GM18519 (cell line): ENCODE measurements at regions not wholly inside any gene's neighbourhood (a gene's known extent, or its start where the extent isn't known, plus 50 kb on each side); places are given as distances from the start of the nearest gene placed in this dataset.
"Not testable (repeated sequence)": the region's sequence is repeated elsewhere in the genome, so short reads cannot be mapped to it uniquely, and the experiment has no call there.

ENCODE experiments used
- ATAC-seq: cut with Tn5 transposase; IDR thresholded peaks from one replicate; pipeline ENCODE4 v1.9.1; 2021; ENCODE audit warnings: mild to moderate bottlenecking, moderate library complexity; ENCODE audit not compliant: unreplicated experiment, low FRiP score

GRCh38 chr1:241447031-241447644, 72.4 kb downstream of the FH start:
- no peak for ATAC-seq

GRCh38 chr1:241444836-241445235, 74.7 kb downstream of the FH start:
- ATAC-seq = no peak

- no peak for ATAC-seq
Observed at GRCh38 chr1:241443561-241443960, 76.0 kb downstream of the FH start.

- no peak for ATAC-seq
Observed at GRCh38 chr1:241442686-241443085, 76.9 kb downstream of the FH start.

GRCh38 chr1:241440904-241441303, 78.7 kb downstream of the FH start:
- no peak for ATAC-seq

GRCh38 chr1:241438686-241439085, 80.9 kb downstream of the FH start:
- ATAC-seq = not testable (repeated sequence)

- no peak for ATAC-seq
Observed at GRCh38 chr1:241432241-241432640, 75.2 kb upstream of the RGS7 start.

- ATAC-seq = not testable (repeated sequence)
Observed at GRCh38 chr1:241425091-241425490, 68.1 kb upstream of the RGS7 start.

- no peak for ATAC-seq
Observed at GRCh38 chr1:241424480-241424971, 67.5 kb upstream of the RGS7 start.

GRCh38 chr1:241423541-241424479, 66.8 kb upstream of the RGS7 start:
- peak; percentile 96 for ATAC-seq

GRCh38 chr1:241422470-241422869, 65.5 kb upstream of the RGS7 start:
- ATAC-seq = no peak

- no peak for ATAC-seq
Observed at GRCh38 chr1:241419986-241420385, 63.0 kb upstream of the RGS7 start.

- no peak for ATAC-seq
Observed at GRCh38 chr1:241417258-241417657, 60.3 kb upstream of the RGS7 start.

GRCh38 chr1:241413974-241414373, 57.0 kb upstream of the RGS7 start:
- no peak for ATAC-seq

GRCh38 chr1:241413386-241413785, 56.4 kb upstream of the RGS7 start:
- ATAC-seq = no peak

GRCh38 chr1:241412646-241413045, 55.6 kb upstream of the RGS7 start:
- ATAC-seq = no peak

GRCh38 chr1:241411776-241412338, 54.9 kb upstream of the RGS7 start:
- ATAC-seq = no peak

- no peak for ATAC-seq
Observed at GRCh38 chr1:241411056-241411775, 54.2 kb upstream of the RGS7 start.

GRCh38 chr1:241408170-241408569, 51.2 kb upstream of the RGS7 start:
- no peak for ATAC-seq
